HepG2 (cell line): ENCODE measurements at regions not wholly inside any gene's neighbourhood (a gene's known extent, or its start where the extent isn't known, plus 50 kb on each side); places are given as distances from the start of the nearest gene placed in this dataset.

Source experiments
- ARID2 ChIP-seq: sonication (generic); formaldehyde crosslinking; IDR thresholded peaks from 2 replicates; pipeline ENCODE4 v1.8.1; 2022; ENCODE audit warnings: mild to moderate bottlenecking, missing genetic modification reagents, borderline replicate concordance
- ETV6 ChIP-seq: sonication (generic); formaldehyde crosslinking; conservative IDR thresholded peaks from 2 replicates; pipeline ENCODE4 v1.4.0; 2020; ENCODE audit warnings: missing genetic modification reagents
- FOXO1 ChIP-seq: sonication (generic); formaldehyde crosslinking; IDR thresholded peaks from 2 replicates; pipeline ENCODE4 v1.4.0; 2020; ENCODE audit warnings: missing genetic modification reagents
- KDM5B ChIP-seq: sonication (generic); formaldehyde crosslinking; IDR thresholded peaks from 2 replicates; pipeline ENCODE4 v1.4.0; 2020; ENCODE audit warnings: missing genetic modification reagents, mild to moderate bottlenecking, borderline replicate concordance
- MEIS2 ChIP-seq: sonication (generic); formaldehyde crosslinking; IDR thresholded peaks from 2 replicates; pipeline ENCODE4 v1.9.0; 2021; ENCODE audit warnings: mild to moderate bottlenecking, missing genetic modification reagents
- PAWR ChIP-seq: sonication (generic); formaldehyde crosslinking; IDR thresholded peaks from 2 replicates; pipeline ENCODE4 v1.4.0; 2020; ENCODE audit warnings: missing genetic modification reagents, mild to moderate bottlenecking, borderline replicate concordance
- PHF8 ChIP-seq: sonication (generic); formaldehyde crosslinking; IDR thresholded peaks from 2 replicates; pipeline ENCODE4 v1.5.0; 2020; ENCODE audit warnings: missing genetic modification reagents
- POLR2A ChIP-seq, 2 experiments: IDR thresholded peaks; 2 replicates each; pipeline ENCODE4 v1.6.1; 2011; ENCODE audit warnings: low read depth in 2 of 2, low read length in 2 of 2, mild to moderate bottlenecking in 1 of 2, moderate library complexity in 1 of 2; ENCODE audit not compliant: insufficient read depth in 1 of 2
- RAD21 ChIP-seq: fragments of 450-650 bp; formaldehyde crosslinking; IDR thresholded peaks from 2 replicates; pipeline ENCODE4 v1.5.0; 2020; ENCODE audit warnings: mild to moderate bottlenecking
- STAG1 ChIP-seq: sonication (generic); formaldehyde crosslinking; IDR thresholded peaks from 2 replicates; pipeline ENCODE4 v1.4.0; 2020; ENCODE audit warnings: missing genetic modification reagents
- THAP9 ChIP-seq: sonication (generic); formaldehyde crosslinking; IDR thresholded peaks from 2 replicates; pipeline ENCODE4; 2020; ENCODE audit warnings: missing genetic modification reagents, mild to moderate bottlenecking, borderline replicate concordance
- ZNF10 ChIP-seq: sonication (generic); formaldehyde crosslinking; IDR thresholded peaks from 2 replicates; pipeline ENCODE4 v1.4.0; 2020; ENCODE audit warnings: mild to moderate bottlenecking, low read depth, missing genetic modification reagents, borderline replicate concordance
- ZNF619 ChIP-seq: sonication (generic); formaldehyde crosslinking; IDR thresholded peaks from 2 replicates; pipeline ENCODE4 v1.4.0; 2020; ENCODE audit warnings: mild to moderate bottlenecking, missing genetic modification reagents
- ZNF800 ChIP-seq: sonication (generic); formaldehyde crosslinking; IDR thresholded peaks from 2 replicates; pipeline ENCODE4 v1.4.0; 2020; ENCODE audit warnings: missing genetic modification reagents
- TF ChIP-seq, protein P1 (sequence below): sonication (generic); formaldehyde crosslinking; IDR thresholded peaks from 2 replicates; pipeline ENCODE4 v1.4.0; 2020; ENCODE audit warnings: mild to moderate bottlenecking, missing genetic modification reagents

DNA sequence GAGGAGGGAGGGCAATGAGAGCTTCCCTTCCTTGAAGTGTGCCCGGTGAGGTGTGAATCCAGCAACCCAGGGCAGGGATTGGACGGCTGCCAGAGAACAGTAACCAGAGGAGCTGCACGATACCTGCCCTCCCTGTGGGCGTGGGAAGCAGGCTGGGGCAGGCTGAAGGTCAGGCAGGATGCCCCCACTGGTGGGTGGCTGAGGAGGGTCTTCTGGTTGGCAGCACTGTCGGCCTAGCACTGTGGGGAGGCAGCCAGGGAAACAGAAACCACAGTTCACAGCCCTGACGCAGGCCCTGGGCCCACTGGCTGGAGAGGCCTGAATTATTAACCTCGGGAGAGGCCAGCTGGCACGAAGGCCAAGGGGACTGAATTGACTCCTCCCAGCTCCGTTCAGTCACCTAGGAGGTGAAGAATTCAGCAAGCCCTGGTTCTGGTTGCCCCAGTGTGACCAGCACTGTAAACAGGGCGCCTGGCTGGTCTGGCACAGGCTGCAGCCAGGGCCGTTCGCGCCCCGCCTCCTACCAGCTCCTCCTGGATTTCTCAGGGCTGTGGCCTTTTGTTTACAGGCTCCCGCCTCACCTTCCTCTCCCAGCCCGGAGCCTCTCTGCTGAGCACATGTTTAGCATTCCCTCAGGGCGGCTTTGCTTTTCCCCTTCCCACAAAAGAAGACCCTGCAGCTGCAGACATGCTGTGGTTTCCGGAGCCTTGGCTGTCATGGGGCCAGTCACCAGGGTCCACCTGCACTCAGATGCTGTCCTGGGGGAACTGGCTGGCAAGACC lies 97.8 kb downstream of the B3GNT2 start (continued):
- TF ChIP-seq ZNF800 (CRISPR knock-in tag) (no peak), THAP9 (CRISPR knock-in tag) (peak; percentile 73; the same call in 1 of the 2 replicates), POLR2A (IDR thresholded peaks at IDR 0.05; ENCODE audit: insufficient read depth in 1 of 2, low read depth in 2 of 2, low read length in 2 of 2) (0 out of 4 replicates have a peak, but pooled peaks of 1 of the 2 experiments have one; percentile 16), PHF8 (CRISPR knock-in tag) (peak; percentile 67), ETV6 (CRISPR knock-in tag) (no peak), ARID2 (CRISPR knock-in tag) (peak; percentile 70; the same call in 1 of the 2 replicates), ZNF10 (peak; percentile 46; the same call in 1 of the 2 replicates), PAWR (CRISPR knock-in tag) (0 out of 2 replicates have a peak, but pooled peaks have one; percentile 82), RAD21 (CRISPR knock-in tag) (0 out of 2 replicates have a peak, but pooled peaks have one; percentile 21), STAG1 (CRISPR knock-in tag) (0 out of 2 replicates have a peak, but pooled peaks have one; percentile 21), ZNF619 (0 out of 2 replicates have a peak, but pooled peaks have one; percentile 31), FOXO1 (0 out of 2 replicates have a peak, but pooled peaks have one; percentile 14), MEIS2 (CRISPR knock-in tag) (0 out of 2 replicates have a peak, but pooled peaks have one; percentile 27), KDM5B (CRISPR knock-in tag) (peak; percentile 85)
- TF ChIP-seq, protein P1, sequence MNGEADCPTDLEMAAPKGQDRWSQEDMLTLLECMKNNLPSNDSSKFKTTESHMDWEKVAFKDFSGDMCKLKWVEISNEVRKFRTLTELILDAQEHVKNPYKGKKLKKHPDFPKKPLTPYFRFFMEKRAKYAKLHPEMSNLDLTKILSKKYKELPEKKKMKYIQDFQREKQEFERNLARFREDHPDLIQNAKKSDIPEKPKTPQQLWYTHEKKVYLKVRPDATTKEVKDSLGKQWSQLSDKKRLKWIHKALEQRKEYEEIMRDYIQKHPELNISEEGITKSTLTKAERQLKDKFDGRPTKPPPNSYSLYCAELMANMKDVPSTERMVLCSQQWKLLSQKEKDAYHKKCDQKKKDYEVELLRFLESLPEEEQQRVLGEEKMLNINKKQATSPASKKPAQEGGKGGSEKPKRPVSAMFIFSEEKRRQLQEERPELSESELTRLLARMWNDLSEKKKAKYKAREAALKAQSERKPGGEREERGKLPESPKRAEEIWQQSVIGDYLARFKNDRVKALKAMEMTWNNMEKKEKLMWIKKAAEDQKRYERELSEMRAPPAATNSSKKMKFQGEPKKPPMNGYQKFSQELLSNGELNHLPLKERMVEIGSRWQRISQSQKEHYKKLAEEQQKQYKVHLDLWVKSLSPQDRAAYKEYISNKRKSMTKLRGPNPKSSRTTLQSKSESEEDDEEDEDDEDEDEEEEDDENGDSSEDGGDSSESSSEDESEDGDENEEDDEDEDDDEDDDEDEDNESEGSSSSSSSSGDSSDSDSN: peak; percentile 72
